SH-SY5Y (cell line): ENCODE measurements at regions not wholly inside any gene's neighbourhood (a gene's known extent, or its start where the extent isn't known, plus 50 kb on each side); places are given as distances from the start of the nearest gene placed in this dataset.

ENCODE experiments used
- GATA2 ChIP-seq: IDR thresholded peaks from 2 replicates; pipeline ENCODE4 v1.6.1; 2011; ENCODE audit warnings: mild to moderate bottlenecking, low read depth, low read length
- GATA3 ChIP-seq: IDR thresholded peaks from 2 replicates; pipeline ENCODE4 v1.6.1; 2011; ENCODE audit warnings: low read depth, mild to moderate bottlenecking, low read length, moderate library complexity

GRCh38 chr5:96157077-96157780 is 195.6 kb upstream of the ELL2 start:
- TF ChIP-seq GATA3 (no peak), GATA2 (no peak)

- TF ChIP-seq GATA3 (no peak), GATA2 (no peak)
These were observed 193.5 kb upstream of the ELL2 start for GRCh38 chr5:96155147-96155546.

- TF ChIP-seq GATA2: no peak
- no peak for TF ChIP-seq GATA3
These were observed 190.2 kb upstream of the ELL2 start for GRCh38 chr5:96151891-96152290.

GRCh38 chr5:96150007-96150406 is 188.4 kb upstream of the ELL2 start:
- TF ChIP-seq GATA2: no peak
- TF ChIP-seq GATA3: no peak

DNA sequence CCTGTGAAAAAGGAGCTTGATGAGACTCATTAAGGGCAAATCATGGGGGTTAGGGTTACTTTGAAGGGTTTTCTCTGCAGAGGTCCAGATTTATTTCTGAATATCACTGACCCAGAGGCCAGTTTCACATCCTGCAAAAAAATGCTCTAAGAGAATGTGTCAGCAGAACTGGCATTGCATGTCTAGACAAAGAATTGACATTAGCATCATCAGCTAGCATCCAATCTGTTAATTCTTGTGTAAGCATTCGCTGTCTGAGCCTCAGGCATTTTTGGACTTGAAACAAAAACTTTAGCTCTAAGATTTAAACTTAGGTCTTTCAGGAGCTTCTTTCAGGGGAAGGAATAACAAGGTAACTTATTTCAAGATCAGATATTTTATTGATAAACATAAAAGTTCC is 187.9 kb upstream of the ELL2 start:
- TF ChIP-seq GATA2: no peak
- no peak for TF ChIP-seq GATA3

DNA sequence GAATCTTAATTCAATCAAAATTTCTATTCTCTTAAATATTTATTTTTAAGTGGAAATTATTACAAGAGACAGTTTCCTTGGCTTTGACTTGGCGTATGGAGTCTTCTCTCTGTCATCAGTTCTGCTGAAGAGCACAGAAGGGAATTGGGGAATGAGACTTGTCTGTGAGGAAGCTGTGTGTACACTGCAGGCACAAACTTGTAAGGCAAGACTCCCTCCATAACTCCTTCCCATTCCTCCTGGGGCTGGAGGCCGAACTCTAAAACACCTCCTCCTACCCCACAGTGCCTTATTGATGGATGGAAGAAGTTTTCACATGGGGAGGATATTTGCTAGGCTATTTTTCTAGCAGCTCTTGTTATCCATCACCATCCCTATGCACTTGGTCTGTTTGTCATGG is 187.4 kb upstream of the ELL2 start:
- TF ChIP-seq GATA2: no peak
- TF ChIP-seq GATA3: no peak

GRCh38 chr5:96148376-96148775 is 186.7 kb upstream of the ELL2 start:
- TF ChIP-seq GATA3 (no peak), GATA2 (no peak)

- TF ChIP-seq GATA2 (no peak), GATA3 (no peak)
These were observed 186.2 kb upstream of the ELL2 start for GRCh38 chr5:96147866-96148265.

DNA sequence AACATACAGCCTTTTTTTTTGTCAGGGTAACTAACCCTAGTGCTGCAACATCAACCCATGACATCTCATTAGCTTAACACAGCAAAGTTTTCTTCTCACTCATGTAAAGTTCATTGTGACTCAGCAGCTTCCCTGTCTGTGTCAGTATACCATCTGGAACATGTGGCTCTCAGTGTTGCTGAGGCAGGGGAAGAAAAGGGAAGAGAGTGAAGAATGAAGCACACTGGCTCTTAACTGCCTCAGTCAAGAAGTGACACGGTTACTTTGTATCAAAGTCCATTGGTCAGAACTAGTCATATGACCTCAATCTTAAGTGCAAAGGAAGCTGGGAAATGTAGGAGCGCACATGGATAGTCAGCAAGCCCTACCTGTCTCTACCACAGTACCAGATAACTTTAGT is 185.0 kb upstream of the ELL2 start:
- no peak for TF ChIP-seq GATA2
- TF ChIP-seq GATA3: no peak

GRCh38 chr5:96144289-96144688 is 182.6 kb upstream of the ELL2 start:
- no peak for TF ChIP-seq GATA3
- TF ChIP-seq GATA2: no peak

DNA sequence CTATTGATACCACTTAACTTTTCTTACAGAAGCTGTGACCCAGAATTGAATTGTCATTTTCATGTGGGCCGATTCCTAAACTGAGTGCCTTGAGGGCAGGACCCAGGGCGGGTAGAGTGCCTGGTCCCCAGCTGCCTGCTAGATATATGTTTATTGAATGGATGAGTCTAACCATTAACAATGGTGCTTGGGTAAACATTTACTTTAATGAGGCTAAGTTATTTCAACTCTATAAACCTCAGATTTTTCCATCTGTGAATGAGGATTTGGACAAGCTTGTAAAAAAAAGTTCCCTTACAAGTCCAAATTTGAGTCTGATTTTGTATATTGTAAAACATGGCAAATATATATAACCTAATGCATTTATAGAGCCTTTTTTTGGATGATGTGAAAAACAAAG is 181.8 kb upstream of the ELL2 start:
- TF ChIP-seq GATA3: no peak
- TF ChIP-seq GATA2: no peak

- no peak for TF ChIP-seq GATA3
- no peak for TF ChIP-seq GATA2
These were observed 181.3 kb upstream of the ELL2 start for GRCh38 chr5:96142786-96143434.

DNA sequence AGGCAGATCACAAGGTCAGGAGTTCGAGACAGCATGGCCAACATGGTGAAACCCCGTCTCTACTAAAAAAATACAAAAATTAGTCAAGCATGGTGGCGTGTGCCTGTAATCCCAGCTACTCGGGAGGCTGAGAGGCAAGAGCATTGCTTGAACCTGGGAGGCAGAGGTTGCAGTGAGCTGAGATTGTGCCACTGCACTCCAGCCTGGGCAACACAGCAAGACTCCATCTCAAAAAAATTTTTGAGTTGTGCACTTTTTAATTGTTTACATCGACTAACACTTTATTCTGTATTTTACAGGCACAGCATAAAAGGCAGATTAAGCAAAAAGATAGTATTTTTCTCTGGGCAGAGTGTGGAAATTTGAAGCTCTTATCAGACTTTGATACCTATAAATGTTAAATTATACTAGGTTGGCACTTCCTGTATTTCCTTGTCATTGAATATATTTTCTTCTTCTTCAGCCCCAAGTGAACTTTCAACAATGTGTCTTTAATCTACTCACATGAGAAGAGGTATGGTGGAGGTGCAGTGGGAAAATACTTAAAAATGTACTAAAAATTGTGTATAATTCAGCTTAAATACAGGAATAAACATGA is 180.6 kb upstream of the ELL2 start:
- TF ChIP-seq GATA3 (no peak), GATA2 (no peak)

GRCh38 chr5:96141749-96142148 is 180.1 kb upstream of the ELL2 start:
- TF ChIP-seq GATA2: no peak
- no peak for TF ChIP-seq GATA3

GRCh38 chr5:96140496-96140895 is 178.8 kb upstream of the ELL2 start:
- TF ChIP-seq GATA2 (no peak), GATA3 (no peak)
